ENCODE measurements at regions not wholly inside any gene's neighbourhood (a gene's known extent, or its start where the extent isn't known, plus 50 kb on each side); places are given as distances from the start of the nearest gene placed in this dataset.

GRCh38 chr2:64881037-64881492 lies 108.1 kb upstream of the SLC1A4 start:
- intact Hi-C loops (cut with micrococcal nuclease; ENCODE audit: unreplicated experiment): no loop called here
- no peaks in the 10 kb centered on the region for H3K27me3 ChIP-seq (ENCODE audit: control insufficient read depth, insufficient read depth, low read length)
- no peak overlapping the region for H3K4me3 ChIP-seq (ENCODE audit: low read depth in 2 of 2, low read length in 2 of 2)
- ChIA-PET CTCF (no interaction called here), POLR2A (interaction anchor here (0.9 kb wide), 1 partner anchor 43 kb away, joined by 3 read pairs; no protein-coding TSS in a partner anchor)
- DNase-seq (ENCODE audit: low read depth, low spot score) (no peak), ATAC-seq (no peak)
- TF ChIP-seq CTCF (IDR thresholded peaks at IDR 0.05) (no peak), POLR2AphosphoS5 (IDR thresholded peaks at IDR 0.05; ENCODE audit: low read depth, low read length) (no peak), SIN3A (IDR thresholded peaks at IDR 0.05; ENCODE audit: borderline replicate concordance, insufficient read depth, low read depth, low read length) (no peak), REST (IDR thresholded peaks at IDR 0.05; ENCODE audit: insufficient read depth in 1 of 2, low read depth in 2 of 2, low read length in 1 of 2) (no peak), TCF7L2 (IDR thresholded peaks at IDR 0.05; ENCODE audit: low read depth, low read length) (no peak)
- H3K27ac ChIP-seq (ENCODE audit: low read length): no peak overlapping the region
- H3K36me3 ChIP-seq (ENCODE audit: control insufficient read depth, insufficient read depth, low read length): no peaks in the 10 kb centered on the region
- BruUV-seq (replicated peaks): no TSS peak
- H3K9me3 ChIP-seq (ENCODE audit: control insufficient read depth, insufficient read depth, low read depth, low read length): no peaks in the 10 kb centered on the region
- no peaks in the 10 kb centered on the region for H3K4me1 ChIP-seq (ENCODE audit: control insufficient read depth, insufficient read depth, low read length)
- in situ Hi-C loops (cut with HindIII; ENCODE audit: low pct_unique_long_range_greater_than_20kb, low sequenced_read_pairs): no loop called here

GRCh38 chr2:64887565-64887964 lies 101.6 kb upstream of the SLC1A4 start:
- no peak for DNase-seq (ENCODE audit: low read depth, low spot score)
- Histone ChIP-seq H3K9me3 (ENCODE audit: control insufficient read depth, insufficient read depth, low read depth, low read length) (peaks cover 6% of the 10 kb centered on the region; the same call in 1 of the 2 replicates), H3K27ac (ENCODE audit: low read length) (no peak overlapping the region), H3K27me3 (ENCODE audit: control insufficient read depth, insufficient read depth, low read length) (no peaks in the 10 kb centered on the region), H3K36me3 (ENCODE audit: control insufficient read depth, insufficient read depth, low read length) (no peaks in the 10 kb centered on the region), H3K4me1 (ENCODE audit: control insufficient read depth, insufficient read depth, low read length) (no peaks in the 10 kb centered on the region), H3K4me3 (ENCODE audit: low read depth in 2 of 2, low read length in 2 of 2) (no peak overlapping the region)
- POLR2A ChIA-PET: no interaction called here
- CTCF ChIA-PET: no interaction called here
- no TSS peak for BruUV-seq (replicated peaks)
- intact Hi-C loops (cut with micrococcal nuclease; ENCODE audit: unreplicated experiment): no loop called here
- ATAC-seq: no peak
- TF ChIP-seq TCF7L2 (IDR thresholded peaks at IDR 0.05; ENCODE audit: low read depth, low read length) (no peak), SIN3A (IDR thresholded peaks at IDR 0.05; ENCODE audit: borderline replicate concordance, insufficient read depth, low read depth, low read length) (no peak), REST (IDR thresholded peaks at IDR 0.05; ENCODE audit: insufficient read depth in 1 of 2, low read depth in 2 of 2, low read length in 1 of 2) (no peak), CTCF (IDR thresholded peaks at IDR 0.05) (no peak), POLR2AphosphoS5 (IDR thresholded peaks at IDR 0.05; ENCODE audit: low read depth, low read length) (no peak)
- in situ Hi-C loops (cut with HindIII; ENCODE audit: low pct_unique_long_range_greater_than_20kb, low sequenced_read_pairs): no loop called here
